ENCODE measurements at regions not wholly inside any gene's neighbourhood (a gene's known extent, or its start where the extent isn't known, plus 50 kb on each side); places are given as distances from the start of the nearest gene placed in this dataset.
"Not testable (repeated sequence)": the region's sequence is repeated elsewhere in the genome, so short reads cannot be mapped to it uniquely, and the experiment has no call there.

DNA sequence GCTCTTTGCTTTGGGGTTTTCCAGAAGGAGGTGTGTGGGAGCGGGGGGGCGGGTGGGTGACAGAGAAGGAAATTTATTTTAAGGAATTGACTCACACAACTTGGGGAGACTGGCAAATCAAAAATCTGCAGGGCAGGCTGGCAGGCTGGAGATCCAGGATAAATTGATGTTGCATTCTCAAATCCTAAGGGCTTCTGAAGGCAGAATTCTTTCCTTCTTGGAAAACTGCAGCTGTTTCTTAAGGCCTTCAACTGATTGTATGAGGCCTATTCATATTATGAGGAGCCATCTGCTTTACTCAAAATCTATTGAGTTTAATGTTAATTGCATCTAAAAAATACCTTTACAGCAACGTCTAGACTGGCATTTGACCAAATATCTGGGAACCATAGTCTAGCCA is 1528.8 kb upstream of the LRRTM3 start:
- DNase-seq (ENCODE audit: low read depth) = no peak
- TF ChIP-seq, protein P1, sequence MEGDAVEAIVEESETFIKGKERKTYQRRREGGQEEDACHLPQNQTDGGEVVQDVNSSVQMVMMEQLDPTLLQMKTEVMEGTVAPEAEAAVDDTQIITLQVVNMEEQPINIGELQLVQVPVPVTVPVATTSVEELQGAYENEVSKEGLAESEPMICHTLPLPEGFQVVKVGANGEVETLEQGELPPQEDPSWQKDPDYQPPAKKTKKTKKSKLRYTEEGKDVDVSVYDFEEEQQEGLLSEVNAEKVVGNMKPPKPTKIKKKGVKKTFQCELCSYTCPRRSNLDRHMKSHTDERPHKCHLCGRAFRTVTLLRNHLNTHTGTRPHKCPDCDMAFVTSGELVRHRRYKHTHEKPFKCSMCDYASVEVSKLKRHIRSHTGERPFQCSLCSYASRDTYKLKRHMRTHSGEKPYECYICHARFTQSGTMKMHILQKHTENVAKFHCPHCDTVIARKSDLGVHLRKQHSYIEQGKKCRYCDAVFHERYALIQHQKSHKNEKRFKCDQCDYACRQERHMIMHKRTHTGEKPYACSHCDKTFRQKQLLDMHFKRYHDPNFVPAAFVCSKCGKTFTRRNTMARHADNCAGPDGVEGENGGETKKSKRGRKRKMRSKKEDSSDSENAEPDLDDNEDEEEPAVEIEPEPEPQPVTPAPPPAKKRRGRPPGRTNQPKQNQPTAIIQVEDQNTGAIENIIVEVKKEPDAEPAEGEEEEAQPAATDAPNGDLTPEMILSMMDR (IDR thresholded peaks at IDR 0.05; ENCODE audit: insufficient read depth, low read depth, low read length) = no peak
- H3K4me3 ChIP-seq (ENCODE audit: low read depth, low read length) = no peak overlapping the region

DNA sequence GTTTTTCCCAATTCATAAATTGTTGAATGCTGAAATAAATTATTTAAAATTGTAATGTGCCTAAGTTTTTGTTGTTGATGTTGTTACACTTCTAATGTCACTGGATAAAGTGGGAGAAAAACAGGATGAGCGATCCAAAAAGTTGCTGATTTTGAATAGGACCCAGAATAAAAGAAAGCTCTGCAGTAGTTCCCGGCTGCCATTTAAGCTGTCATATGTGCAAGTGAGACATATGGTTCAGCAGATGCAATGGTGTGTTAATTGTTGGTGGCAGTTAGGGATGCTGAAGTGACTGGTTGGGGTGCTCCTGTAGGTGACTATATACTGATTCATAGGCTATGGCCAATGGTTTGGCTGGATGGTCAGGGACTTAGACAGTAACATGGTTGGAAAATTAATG is 1517.4 kb upstream of the LRRTM3 start:
- TF ChIP-seq, protein P1 (IDR thresholded peaks at IDR 0.05; ENCODE audit: insufficient read depth, low read depth, low read length) = no peak
- no peak overlapping the region for H3K4me3 ChIP-seq (ENCODE audit: low read depth, low read length)
- no peak for DNase-seq (ENCODE audit: low read depth)

DNA sequence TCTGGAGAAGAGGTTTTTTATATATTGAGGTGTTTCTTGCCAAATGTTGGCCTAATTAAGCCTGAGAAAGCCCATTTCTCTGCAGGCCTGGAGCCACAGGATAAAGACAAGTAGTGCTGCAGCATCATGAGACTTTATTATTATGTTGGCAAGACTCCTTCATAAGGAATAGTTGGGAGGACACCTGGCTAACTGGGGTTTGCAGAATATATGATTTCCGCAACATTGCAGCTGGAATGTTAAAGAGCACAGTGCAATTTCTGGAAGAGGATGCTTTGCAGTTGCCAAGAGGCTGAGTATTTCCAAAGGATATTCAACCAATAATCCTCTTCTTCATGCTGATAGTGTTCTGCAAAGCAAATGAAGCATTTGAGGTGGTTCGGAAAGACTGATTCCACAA is 1512.8 kb upstream of the LRRTM3 start:
- TF ChIP-seq, protein P1 (IDR thresholded peaks at IDR 0.05; ENCODE audit: insufficient read depth, low read depth, low read length) = no peak
- H3K4me3 ChIP-seq (ENCODE audit: low read depth, low read length) = no peak overlapping the region
- DNase-seq (ENCODE audit: low read depth) = no peak

DNA sequence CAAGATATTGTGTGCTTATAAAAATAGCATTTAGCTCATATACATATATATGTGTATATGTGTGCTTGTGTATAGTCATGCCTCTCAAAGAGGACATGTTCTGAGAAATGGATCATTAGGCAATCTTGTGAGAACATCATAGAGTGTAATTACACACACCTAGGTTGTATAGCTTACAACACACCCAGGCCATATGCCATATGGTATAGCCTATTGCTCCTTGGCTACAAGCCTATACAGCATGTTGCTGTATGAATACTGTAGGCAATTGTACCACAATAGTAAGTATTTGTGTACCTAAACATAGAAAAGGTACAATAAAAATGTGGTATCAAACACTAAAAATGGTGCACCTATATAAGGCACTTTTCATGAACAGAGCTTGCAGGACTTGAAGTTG is 1510.5 kb upstream of the LRRTM3 start:
- DNase-seq (ENCODE audit: low read depth) = no peak
- no peak overlapping the region for H3K4me3 ChIP-seq (ENCODE audit: low read depth, low read length)
- TF ChIP-seq, protein P1 (IDR thresholded peaks at IDR 0.05; ENCODE audit: insufficient read depth, low read depth, low read length) = no peak

DNA sequence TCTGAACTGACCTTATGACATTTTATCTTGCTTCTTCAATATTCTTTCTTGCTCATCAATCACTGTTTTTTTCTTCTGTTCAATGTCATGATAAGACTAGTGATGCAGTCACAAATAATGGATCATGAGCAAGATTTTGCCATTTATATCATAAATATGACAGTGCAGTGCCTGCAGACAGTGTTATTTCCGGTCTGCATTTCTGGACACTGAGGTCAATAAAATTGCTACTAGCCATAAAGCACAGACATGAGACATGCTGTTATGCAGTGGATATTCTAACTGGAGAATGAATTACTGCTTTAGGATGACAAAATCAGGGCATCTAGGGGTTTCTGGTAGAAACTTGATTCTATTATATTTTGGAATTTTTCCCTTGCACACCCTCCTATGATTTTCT is 1509.7 kb upstream of the LRRTM3 start:
- no peak for DNase-seq (ENCODE audit: low read depth)
- TF ChIP-seq, protein P1 (IDR thresholded peaks at IDR 0.05; ENCODE audit: insufficient read depth, low read depth, low read length) = no peak
- no peak overlapping the region for H3K4me3 ChIP-seq (ENCODE audit: low read depth, low read length)

DNA sequence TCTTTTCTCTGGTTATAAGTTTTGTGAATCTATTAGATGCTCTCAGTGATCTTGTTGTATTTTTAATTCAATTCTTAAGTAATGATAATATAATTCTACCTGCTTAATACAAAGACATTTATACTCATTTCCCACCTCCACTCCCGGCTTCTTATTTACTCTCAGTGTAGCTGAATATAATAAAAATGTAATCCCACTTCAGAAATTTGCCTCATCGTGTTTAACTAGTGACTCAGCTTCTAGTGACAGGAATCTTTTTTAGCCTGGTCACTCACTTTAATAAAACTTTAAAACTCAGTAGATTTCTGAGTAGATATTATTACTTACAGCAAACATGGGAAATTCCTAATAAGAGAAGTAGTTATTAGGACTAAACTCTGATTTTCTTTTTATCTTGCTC is 1506.2 kb upstream of the LRRTM3 start:
- TF ChIP-seq, protein P1 (IDR thresholded peaks at IDR 0.05; ENCODE audit: insufficient read depth, low read depth, low read length) = no peak
- H3K4me3 ChIP-seq (ENCODE audit: low read depth, low read length) = no peak overlapping the region
- no peak for DNase-seq (ENCODE audit: low read depth)

DNA sequence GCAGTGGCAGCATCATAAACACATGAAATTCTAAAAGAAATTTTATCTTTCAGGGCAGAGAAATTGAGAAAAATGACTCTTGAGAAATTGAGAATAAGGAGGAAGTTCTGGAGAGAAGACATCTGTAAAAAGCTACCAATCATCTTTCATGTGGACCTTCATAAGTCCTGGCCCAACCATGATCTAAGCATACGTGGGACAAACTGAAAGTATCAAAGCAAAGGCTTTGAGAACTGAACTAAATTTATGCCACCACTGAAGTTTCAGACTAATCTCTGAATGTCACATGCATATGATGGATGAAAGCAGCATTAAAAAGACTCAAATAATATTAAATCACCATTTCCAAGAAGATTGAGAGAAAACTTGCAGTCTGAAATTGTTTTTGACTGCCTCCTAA is 1502.8 kb upstream of the LRRTM3 start:
- H3K4me3 ChIP-seq (ENCODE audit: low read depth, low read length) = no peak overlapping the region
- DNase-seq (ENCODE audit: low read depth) = no peak
- TF ChIP-seq, protein P1 (IDR thresholded peaks at IDR 0.05; ENCODE audit: insufficient read depth, low read depth, low read length) = no peak

DNA sequence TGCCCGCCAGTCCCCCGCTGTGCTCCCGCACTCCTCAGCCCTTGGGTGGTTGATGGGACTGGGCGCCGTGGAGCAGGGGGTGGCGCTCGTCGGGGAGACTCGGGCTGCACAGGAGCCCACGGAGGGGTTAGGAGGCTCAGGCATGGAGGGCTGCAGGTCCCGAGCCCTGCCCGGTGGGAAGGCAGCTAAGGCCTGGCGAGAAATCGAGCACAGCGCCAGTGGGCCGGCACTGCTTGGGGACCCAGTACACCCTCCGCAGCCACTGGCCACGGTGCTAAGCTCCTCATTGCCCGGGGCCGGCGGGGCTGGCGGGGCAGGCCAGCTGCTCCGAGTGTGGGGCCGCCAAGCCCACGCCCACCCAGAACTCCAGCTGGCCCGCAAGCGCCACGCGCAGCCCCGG is 1496.5 kb upstream of the LRRTM3 start:
- DNase-seq (ENCODE audit: low read depth); H3K4me3 ChIP-seq (ENCODE audit: low read depth, low read length): not testable (repeated sequence)
